ENCODE measurements at regions not wholly inside any gene's neighbourhood (a gene's known extent, or its start where the extent isn't known, plus 50 kb on each side); places are given as distances from the start of the nearest gene placed in this dataset.

GRCh38 chr3:106364477-106364876, 495.7 kb upstream of the CBLB start:
- no peaks in the 10 kb centered on the region for H3K9me3 ChIP-seq (ENCODE audit: severe bottlenecking)
- no peak for DNase-seq
- TF ChIP-seq, protein P1, sequence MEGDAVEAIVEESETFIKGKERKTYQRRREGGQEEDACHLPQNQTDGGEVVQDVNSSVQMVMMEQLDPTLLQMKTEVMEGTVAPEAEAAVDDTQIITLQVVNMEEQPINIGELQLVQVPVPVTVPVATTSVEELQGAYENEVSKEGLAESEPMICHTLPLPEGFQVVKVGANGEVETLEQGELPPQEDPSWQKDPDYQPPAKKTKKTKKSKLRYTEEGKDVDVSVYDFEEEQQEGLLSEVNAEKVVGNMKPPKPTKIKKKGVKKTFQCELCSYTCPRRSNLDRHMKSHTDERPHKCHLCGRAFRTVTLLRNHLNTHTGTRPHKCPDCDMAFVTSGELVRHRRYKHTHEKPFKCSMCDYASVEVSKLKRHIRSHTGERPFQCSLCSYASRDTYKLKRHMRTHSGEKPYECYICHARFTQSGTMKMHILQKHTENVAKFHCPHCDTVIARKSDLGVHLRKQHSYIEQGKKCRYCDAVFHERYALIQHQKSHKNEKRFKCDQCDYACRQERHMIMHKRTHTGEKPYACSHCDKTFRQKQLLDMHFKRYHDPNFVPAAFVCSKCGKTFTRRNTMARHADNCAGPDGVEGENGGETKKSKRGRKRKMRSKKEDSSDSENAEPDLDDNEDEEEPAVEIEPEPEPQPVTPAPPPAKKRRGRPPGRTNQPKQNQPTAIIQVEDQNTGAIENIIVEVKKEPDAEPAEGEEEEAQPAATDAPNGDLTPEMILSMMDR (IDR thresholded peaks at IDR 0.05; ENCODE audit: low read depth, low read length) = no peak

DNA sequence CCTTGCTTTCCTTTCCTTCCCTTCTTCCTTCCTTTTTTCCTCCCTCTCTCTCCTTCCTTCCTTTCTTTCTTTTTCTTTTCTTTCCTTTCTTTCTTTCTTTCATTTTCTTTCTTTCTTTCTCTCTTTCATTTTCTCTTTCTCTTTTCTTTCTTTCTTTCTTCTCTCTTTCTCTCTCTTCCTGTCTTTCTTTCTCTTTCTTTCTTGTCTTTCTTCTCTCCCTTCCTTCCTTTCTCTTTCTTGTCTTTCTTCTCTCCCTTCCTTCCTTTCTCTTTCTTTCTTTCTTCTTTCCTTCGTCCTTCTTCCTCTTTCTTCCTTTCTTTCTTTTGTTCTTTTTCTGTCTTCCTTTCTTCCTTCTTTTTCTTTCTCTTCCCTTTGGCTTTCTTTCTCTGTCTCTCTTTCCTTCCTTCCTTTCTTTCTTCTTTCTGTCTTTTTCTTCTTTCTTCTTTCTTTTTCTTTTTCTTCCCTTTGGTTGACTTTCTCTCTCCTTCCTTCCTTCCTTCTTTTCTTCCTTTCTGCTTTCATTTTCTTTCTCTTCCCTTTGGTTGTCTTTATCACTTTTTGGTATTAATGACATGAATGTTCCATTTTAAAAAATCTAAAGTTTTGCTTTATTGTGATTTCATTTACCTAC, 496.4 kb upstream of the CBLB start:
- no peak overlapping the region for H3K27ac ChIP-seq
- H3K27me3 ChIP-seq (ENCODE audit: insufficient read depth, low read depth, severe bottlenecking) = no peaks in the 10 kb centered on the region
- no peaks in the 10 kb centered on the region for H3K36me3 ChIP-seq
- no peaks in the 10 kb centered on the region for H3K9me3 ChIP-seq (ENCODE audit: severe bottlenecking)
- TF ChIP-seq, protein P1 (IDR thresholded peaks at IDR 0.05; ENCODE audit: low read depth, low read length) = no peak
- no peak overlapping the region for H3K4me3 ChIP-seq (ENCODE audit: low read depth, low read length)
- DNase-seq = no peak

More at GRCh38 chr3:106364477-106364876, 495.7 kb upstream of the CBLB start:
- no peak overlapping the region for H3K4me3 ChIP-seq (ENCODE audit: low read depth, low read length)
- no peak overlapping the region for H3K27ac ChIP-seq
- H3K27me3 ChIP-seq (ENCODE audit: insufficient read depth, low read depth, severe bottlenecking) = no peaks in the 10 kb centered on the region
- H3K36me3 ChIP-seq = no peaks in the 10 kb centered on the region

DNA sequence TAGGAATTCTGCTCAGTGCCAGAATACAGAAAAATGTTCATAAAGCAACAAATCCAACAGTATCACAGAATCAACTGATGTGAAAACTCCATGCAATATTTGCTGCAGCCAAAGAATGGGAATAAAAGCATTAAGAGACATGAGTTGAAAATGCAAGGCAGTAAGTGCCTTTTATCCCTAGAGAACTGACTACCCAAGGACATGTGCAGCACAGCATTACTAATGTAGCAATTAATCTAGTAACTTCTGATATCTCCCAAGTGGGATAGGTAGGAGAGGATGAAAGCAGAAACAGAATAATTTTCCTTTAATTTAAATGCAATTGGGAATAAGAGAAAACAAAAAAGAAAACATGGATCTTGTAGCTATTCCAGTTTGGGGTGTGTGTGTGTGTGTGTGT, 497.5 kb upstream of the CBLB start:
- Histone ChIP-seq H3K36me3 (no peaks in the 10 kb centered on the region), H3K4me3 (ENCODE audit: low read depth, low read length) (no peak overlapping the region), H3K9me3 (ENCODE audit: severe bottlenecking) (no peaks in the 10 kb centered on the region), H3K27ac (no peak overlapping the region), H3K27me3 (ENCODE audit: insufficient read depth, low read depth, severe bottlenecking) (no peaks in the 10 kb centered on the region)
- TF ChIP-seq, protein P1 (IDR thresholded peaks at IDR 0.05; ENCODE audit: low read depth, low read length) = no peak
- DNase-seq = no peak

DNA sequence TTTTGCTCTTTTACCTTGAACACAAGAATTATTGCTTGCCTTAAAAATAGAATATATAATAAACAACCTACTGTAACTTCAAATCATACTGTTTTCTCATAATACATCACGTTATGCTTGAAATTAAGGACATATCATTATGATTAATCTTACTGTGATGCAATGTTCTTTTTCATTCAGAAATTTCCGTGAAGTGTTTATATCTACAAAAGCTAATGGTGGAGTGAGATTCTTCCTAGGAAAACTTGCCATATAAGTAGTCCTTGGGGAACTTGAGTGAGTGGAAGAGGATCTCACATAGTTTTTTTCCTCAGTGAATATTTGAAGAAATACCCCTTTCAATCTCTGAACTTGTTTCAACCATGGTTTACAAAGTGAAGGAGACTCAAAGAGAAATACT, 498.7 kb upstream of the CBLB start:
- Histone ChIP-seq H3K36me3 (no peaks in the 10 kb centered on the region), H3K27me3 (ENCODE audit: insufficient read depth, low read depth, severe bottlenecking) (no peaks in the 10 kb centered on the region), H3K27ac (no peak overlapping the region), H3K9me3 (ENCODE audit: severe bottlenecking) (no peaks in the 10 kb centered on the region), H3K4me3 (ENCODE audit: low read depth, low read length) (no peak overlapping the region)
- TF ChIP-seq, protein P1 (IDR thresholded peaks at IDR 0.05; ENCODE audit: low read depth, low read length) = no peak
- no peak for DNase-seq

GRCh38 chr3:106371221-106371970, 502.6 kb upstream of the CBLB start:
- H3K4me3 ChIP-seq (ENCODE audit: low read depth, low read length) = no peak overlapping the region
- no peaks in the 10 kb centered on the region for H3K9me3 ChIP-seq (ENCODE audit: severe bottlenecking)

More at GRCh38 chr3:106371221-106371970, 502.6 kb upstream of the CBLB start:
- TF ChIP-seq, protein P1 (IDR thresholded peaks at IDR 0.05; ENCODE audit: low read depth, low read length) = no peak
- Histone ChIP-seq H3K27ac (no peak overlapping the region), H3K27me3 (ENCODE audit: insufficient read depth, low read depth, severe bottlenecking) (no peaks in the 10 kb centered on the region), H3K36me3 (no peaks in the 10 kb centered on the region)
- no peak for DNase-seq
